ENCODE measurements at regions not wholly inside any gene's neighbourhood (a gene's known extent, or its start where the extent isn't known, plus 50 kb on each side); places are given as distances from the start of the nearest gene placed in this dataset.

- no peak for TF ChIP-seq POLR2A (IDR thresholded peaks at IDR 0.05)
- TF ChIP-seq CTCF (IDR thresholded peaks at IDR 0.05) = no peak
These were observed 179.0 kb downstream of the YTHDC2 start for GRCh38 chr5:113692466-113692865.
